Cardiac muscle cell (in vitro differentiated cells and primary cell): ENCODE measurements at regions not wholly inside any gene's neighbourhood (a gene's known extent, or its start where the extent isn't known, plus 50 kb on each side); places are given as distances from the start of the nearest gene placed in this dataset.

Experiments
- DNase-seq, 2 donors: peaks; one replicate each; pipeline versions ENCODE4 v3.0.0 to v3.0.0-alpha.2; 2010 to 2017; ENCODE audit warnings: low read depth in 1 of 2, low spot score in 1 of 2
- H3K27ac ChIP-seq: fragments of 200-600 bp; sonication (generic); 2 replicates; pipeline ENCODE4 v1.5.1; 2016
- H3K27me3 ChIP-seq: fragments of 200-600 bp; sonication (generic); 2 replicates; pipeline ENCODE4 v1.6.0; 2016; ENCODE audit warnings: control low read depth
- H3K36me3 ChIP-seq: fragments of 200-600 bp; sonication (generic); 2 replicates; pipeline ENCODE4 v1.5.1; 2016; ENCODE audit warnings: control low read depth
- H3K4me1 ChIP-seq: fragments of 200-600 bp; sonication (generic); 2 replicates; pipeline ENCODE4 v1.8.1; 2017; ENCODE audit warnings: low read depth, mild to moderate bottlenecking, mixed run types
- H3K4me3 ChIP-seq: fragments of 200-600 bp; sonication (generic); 2 replicates; pipeline ENCODE4 v1.5.1; 2016; ENCODE audit warnings: mild to moderate bottlenecking
- H3K9me3 ChIP-seq: fragments of 200-600 bp; sonication (generic); 2 replicates; pipeline ENCODE4 v1.5.1; 2017; ENCODE audit warnings: low read depth, mild to moderate bottlenecking, control low read depth
- CTCF ChIP-seq: IDR thresholded peaks from 2 replicates; pipeline ENCODE4 v1.5.1; 2012; ENCODE audit warnings: low read depth, mild to moderate bottlenecking, low read length

- Histone ChIP-seq H3K27ac (no peak overlapping the region), H3K9me3 (no peaks in the 10 kb centered on the region), H3K27me3 (no peaks in the 10 kb centered on the region), H3K36me3 (no peaks in the 10 kb centered on the region), H3K4me3 (no peak overlapping the region), H3K4me1 (no peaks in the 10 kb centered on the region)
- TF ChIP-seq CTCF = no peak
- DNase-seq = no peak
Measured at GRCh38 chr12:24230061-24230701, 280.7 kb upstream of the SOX5 start.

- no peak for DNase-seq
- H3K4me1 ChIP-seq = no peaks in the 10 kb centered on the region
- no peaks in the 10 kb centered on the region for H3K9me3 ChIP-seq
- no peak overlapping the region for H3K4me3 ChIP-seq
- H3K27ac ChIP-seq = no peak overlapping the region
- TF ChIP-seq CTCF = no peak
- H3K36me3 ChIP-seq = no peaks in the 10 kb centered on the region
- H3K27me3 ChIP-seq = no peaks in the 10 kb centered on the region
Measured at GRCh38 chr12:24229031-24229700, 279.7 kb upstream of the SOX5 start.

DNA sequence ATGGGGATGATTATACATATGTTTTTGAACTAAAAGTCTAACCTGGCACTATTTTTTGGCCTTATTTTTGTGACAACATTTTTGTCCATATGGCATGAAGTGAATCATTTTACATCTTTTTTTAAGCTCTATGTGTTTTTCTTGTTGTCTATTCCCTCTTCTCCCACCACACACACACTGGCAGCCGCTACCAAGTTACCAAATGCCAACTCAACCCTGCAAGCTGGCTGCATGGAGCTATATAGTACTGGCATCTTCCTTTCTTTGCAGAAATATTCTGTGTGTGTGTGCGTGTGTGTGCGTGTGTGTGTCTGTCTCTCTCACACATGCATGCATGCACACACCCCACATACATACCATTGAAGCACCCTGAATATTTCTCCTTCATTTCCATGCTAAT, 278.9 kb upstream of the SOX5 start:
- no peak for DNase-seq
- no peak for TF ChIP-seq CTCF
- Histone ChIP-seq H3K9me3 (no peaks in the 10 kb centered on the region), H3K36me3 (no peaks in the 10 kb centered on the region), H3K4me1 (no peaks in the 10 kb centered on the region), H3K27me3 (no peaks in the 10 kb centered on the region), H3K4me3 (no peak overlapping the region), H3K27ac (no peak overlapping the region)

DNA sequence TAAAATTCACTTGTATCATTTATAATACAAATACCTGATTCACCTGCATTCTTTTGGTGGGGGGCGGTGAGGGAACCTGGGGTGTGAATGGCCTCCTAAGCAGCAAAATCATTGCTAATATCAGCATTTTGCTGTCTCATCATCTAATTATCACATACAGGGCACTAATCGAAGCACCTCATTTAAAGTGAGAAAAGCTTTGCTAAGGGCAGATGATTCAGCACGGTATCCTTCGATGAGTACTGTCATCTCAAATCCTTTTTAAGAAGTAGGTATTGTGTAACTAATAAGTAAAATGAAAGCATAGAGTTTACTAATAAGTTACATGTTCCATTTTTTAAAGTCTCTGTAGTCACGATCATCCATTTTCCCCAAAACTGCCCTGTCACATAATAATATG, 278.1 kb upstream of the SOX5 start:
- Histone ChIP-seq H3K4me3 (no peak overlapping the region), H3K9me3 (no peaks in the 10 kb centered on the region), H3K27me3 (no peaks in the 10 kb centered on the region), H3K4me1 (no peaks in the 10 kb centered on the region), H3K27ac (no peak overlapping the region), H3K36me3 (no peaks in the 10 kb centered on the region)
- TF ChIP-seq CTCF = no peak
- no peak for DNase-seq

GRCh38 chr12:24226745-24227350, 277.4 kb upstream of the SOX5 start:
- no peaks in the 10 kb centered on the region for H3K4me1 ChIP-seq
- no peak for TF ChIP-seq CTCF

More at GRCh38 chr12:24226745-24227350, 277.4 kb upstream of the SOX5 start:
- Histone ChIP-seq H3K27ac (no peak overlapping the region), H3K9me3 (no peaks in the 10 kb centered on the region), H3K36me3 (no peaks in the 10 kb centered on the region), H3K27me3 (no peaks in the 10 kb centered on the region), H3K4me3 (no peak overlapping the region)
- DNase-seq = peak in 1 of 2 donors; percentile 91
